ENCODE measurements at regions not wholly inside any gene's neighbourhood (a gene's known extent, or its start where the extent isn't known, plus 50 kb on each side); places are given as distances from the start of the nearest gene placed in this dataset.

GRCh38 chr2:107407974-107408373 is 418.7 kb upstream of the RGPD4 start:
- TF ChIP-seq CTCF (IDR thresholded peaks at IDR 0.05) = no peak
- TF ChIP-seq POLR2A (IDR thresholded peaks at IDR 0.05) = no peak

All from esophagus squamous epithelium (tissue), 4 donors.